Upper lobe of left lung (tissue), 4 donors: ENCODE measurements at regions not wholly inside any gene's neighbourhood (a gene's known extent, or its start where the extent isn't known, plus 50 kb on each side); places are given as distances from the start of the nearest gene placed in this dataset.

Experiments
- POLR2A ChIP-seq, 4 donors: fragments of 450-650 bp; IDR thresholded peaks; one replicate each; pipeline ENCODE4 v1.5.1; 2016 to 2017; ENCODE audit warnings: antibody characterized with exemption in 4 of 4, mild to moderate bottlenecking in 2 of 4
- POLR2AphosphoS5 ChIP-seq, 2 donors: sonication (generic); formaldehyde crosslinking; IDR thresholded peaks; one replicate each; pipeline ENCODE4 v1.5.1; 2017; ENCODE audit warnings: antibody characterized with exemption in 2 of 2
- TF ChIP-seq, protein P1 (sequence below), 6 experiments: fragments of 450-650 bp in 4 of 6; fragments of 200-600 bp in 2 of 6; sonication (generic) in 2 of 6; IDR thresholded peaks; one replicate each; pipeline ENCODE4 v1.5.1; 2016 to 2019; ENCODE audit warnings: antibody characterized with exemption in 6 of 6

DNA sequence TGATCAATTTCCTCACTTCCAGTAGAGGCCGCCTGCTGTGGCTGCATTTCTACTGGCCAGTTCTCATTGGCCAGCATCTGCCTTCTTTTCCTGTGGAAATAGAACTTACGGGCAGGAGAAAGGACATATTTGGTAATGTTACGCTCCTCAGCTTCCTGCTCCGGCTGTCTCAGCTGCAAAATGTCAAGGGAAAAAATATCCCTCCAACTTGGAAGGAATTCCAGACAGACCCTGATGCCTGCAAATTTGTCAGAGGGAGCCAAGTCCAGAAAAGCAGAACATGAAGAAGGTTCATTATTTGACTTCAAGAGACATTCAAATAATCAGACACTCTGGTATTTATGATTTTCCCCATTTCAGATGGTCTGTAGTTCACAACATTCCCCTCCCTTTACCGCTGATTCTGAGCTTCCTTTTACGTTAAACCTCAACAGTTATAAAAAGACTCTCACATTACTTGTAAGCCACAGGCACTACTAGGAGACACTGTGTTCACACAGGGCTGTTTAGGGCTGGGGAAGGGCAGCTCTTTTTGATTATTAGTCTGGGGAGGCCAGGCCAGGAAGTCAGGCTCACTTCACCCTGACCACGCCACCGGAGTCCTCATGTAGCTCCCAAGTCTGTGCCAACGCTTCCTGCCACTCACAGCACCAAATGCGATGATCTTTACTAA lies 179.6 kb upstream of the CCN2 start:
- TF ChIP-seq, protein P1, sequence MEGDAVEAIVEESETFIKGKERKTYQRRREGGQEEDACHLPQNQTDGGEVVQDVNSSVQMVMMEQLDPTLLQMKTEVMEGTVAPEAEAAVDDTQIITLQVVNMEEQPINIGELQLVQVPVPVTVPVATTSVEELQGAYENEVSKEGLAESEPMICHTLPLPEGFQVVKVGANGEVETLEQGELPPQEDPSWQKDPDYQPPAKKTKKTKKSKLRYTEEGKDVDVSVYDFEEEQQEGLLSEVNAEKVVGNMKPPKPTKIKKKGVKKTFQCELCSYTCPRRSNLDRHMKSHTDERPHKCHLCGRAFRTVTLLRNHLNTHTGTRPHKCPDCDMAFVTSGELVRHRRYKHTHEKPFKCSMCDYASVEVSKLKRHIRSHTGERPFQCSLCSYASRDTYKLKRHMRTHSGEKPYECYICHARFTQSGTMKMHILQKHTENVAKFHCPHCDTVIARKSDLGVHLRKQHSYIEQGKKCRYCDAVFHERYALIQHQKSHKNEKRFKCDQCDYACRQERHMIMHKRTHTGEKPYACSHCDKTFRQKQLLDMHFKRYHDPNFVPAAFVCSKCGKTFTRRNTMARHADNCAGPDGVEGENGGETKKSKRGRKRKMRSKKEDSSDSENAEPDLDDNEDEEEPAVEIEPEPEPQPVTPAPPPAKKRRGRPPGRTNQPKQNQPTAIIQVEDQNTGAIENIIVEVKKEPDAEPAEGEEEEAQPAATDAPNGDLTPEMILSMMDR (IDR thresholded peaks at IDR 0.05): no peak
- no peak for TF ChIP-seq POLR2AphosphoS5 (IDR thresholded peaks at IDR 0.05)
- no peak for TF ChIP-seq POLR2A (IDR thresholded peaks at IDR 0.05)
